GM12878 (cell line): ENCODE measurements at regions not wholly inside any gene's neighbourhood (a gene's known extent, or its start where the extent isn't known, plus 50 kb on each side); places are given as distances from the start of the nearest gene placed in this dataset.

Experiments used
- ATAC-seq: fragments of 200-7000 bp; cut with Tn5 transposase; 3 replicates; pipeline ENCODE4 v1.9.1; 2020; ENCODE audit warnings: mild to moderate bottlenecking, moderate library complexity
- BruUV-seq: library from RNA; stranded (reverse); fragments of 400-500 nt; replicated peaks from 2 replicates; lab custom pipeline; 2021; lab: Mats Ljungman, UMichigan
- CTCF ChIA-PET: fragments of 300-600 bp; sonication (Branson Sonifier 250); formaldehyde crosslinking; extraction: SDS; loops from one replicate; lab custom pipeline; 2021; ENCODE audit warnings: inconsistent platforms; lab: Yijun Ruan, JAX
- POLR2A ChIA-PET: fragments of 350-600 bp; formaldehyde crosslinking; extraction: SDS; loops from one replicate; lab custom pipeline; 2021; ENCODE audit warnings: inconsistent platforms; lab: Charles Lee
- RAD21 ChIA-PET: fragments of 300-600 bp; sonication (Branson Sonifier 250); formaldehyde crosslinking; loops from one replicate; lab custom pipeline; 2023; ENCODE audit warnings: antibody characterized with exemption; ENCODE audit not compliant: unreplicated experiment; lab: Charles Lee
- SMC1A ChIA-PET: fragments of 300-600 bp; sonication (Branson Sonifier 250); formaldehyde crosslinking; loops from one replicate; lab custom pipeline; 2023; ENCODE audit not compliant: unreplicated experiment, uncharacterized antibody; lab: Charles Lee
- DNase-seq: peaks from one replicate; pipeline ENCODE4 v3.0.0-alpha.2; 2011; ENCODE audit warnings: low read depth, low spot score
- FAIRE-seq: peaks from 3 replicates; lab custom pipeline; 2011; peaks lifted over from hg19 to GRCh38; lab: Jason Lieb, UNC
- H2AFZ ChIP-seq: 2 replicates; pipeline ENCODE4 v1.6.0; 2011; ENCODE audit warnings: low read depth, low read length, control low read depth; ENCODE audit not compliant: control insufficient read depth
- H3K27ac ChIP-seq: 2 replicates; pipeline ENCODE4 v1.5.1; 2011; ENCODE audit warnings: control low read depth; ENCODE audit not compliant: control insufficient read depth, insufficient read depth
- H3K27me3 ChIP-seq, 2 experiments: replicated peaks in 1 of 2; 2 replicates each; pipeline versions ENCODE4 v1.6.0 to v1.6.1; 2011; ENCODE audit warnings: low read length in 1 of 2; ENCODE audit not compliant: control insufficient read depth in 2 of 2, insufficient read depth in 2 of 2
- H3K36me3 ChIP-seq, 2 experiments: 2 replicates each; pipeline ENCODE4 v1.5.1; 2011; ENCODE audit warnings: low read length in 1 of 2; ENCODE audit not compliant: control insufficient read depth in 2 of 2, insufficient read depth in 2 of 2
- H3K4me1 ChIP-seq: 2 replicates; pipeline ENCODE4 v1.6.1; 2011; ENCODE audit warnings: mild to moderate bottlenecking, low read length, moderate library complexity, mixed read lengths; ENCODE audit not compliant: control insufficient read depth, insufficient read depth
- H3K4me2 ChIP-seq: 2 replicates; pipeline ENCODE4 v1.6.0; 2011; ENCODE audit warnings: control low read depth; ENCODE audit not compliant: control insufficient read depth, insufficient read depth
- H3K4me3 ChIP-seq: fragments of 200-600 bp; sonication (generic); 2 replicates; pipeline ENCODE4 v1.5.1; 2016
- H3K79me2 ChIP-seq: 2 replicates; pipeline ENCODE4 v1.6.0; 2011; ENCODE audit warnings: low read length; ENCODE audit not compliant: control insufficient read depth, insufficient read depth
- H3K9ac ChIP-seq: 2 replicates; pipeline ENCODE4 v1.8.0; 2011; ENCODE audit warnings: low read length, control low read depth, mixed read lengths; ENCODE audit not compliant: control insufficient read depth, insufficient read depth
- H3K9me3 ChIP-seq: replicated peaks from 3 replicates; pipeline ENCODE4 v1.5.1; 2011; ENCODE audit warnings: mild to moderate bottlenecking, low read length; ENCODE audit not compliant: control insufficient read depth, insufficient read depth
- H4K20me1 ChIP-seq: 2 replicates; pipeline ENCODE4 v1.6.0; 2011; ENCODE audit not compliant: control insufficient read depth, insufficient read depth
- HDAC2 ChIP-seq: fragments of 200-600 bp; sonication (generic); IDR thresholded peaks from 2 replicates; pipeline ENCODE4 v1.6.1; 2017
- JUNB ChIP-seq: IDR thresholded peaks from 2 replicates; pipeline ENCODE4 v1.6.1; 2016; ENCODE audit warnings: antibody characterized with exemption, mild to moderate bottlenecking
- KLF5 ChIP-seq: fragments of 450-650 bp; IDR thresholded peaks from 2 replicates; pipeline ENCODE4 v1.6.1; 2014; ENCODE audit warnings: mild to moderate bottlenecking; ENCODE audit not compliant: partially characterized antibody
- NBN ChIP-seq: fragments of 450-650 bp; IDR thresholded peaks from 2 replicates; pipeline ENCODE4 v1.6.1; 2016
- NFIC ChIP-seq: IDR thresholded peaks from 2 replicates; pipeline ENCODE4 v1.6.1; 2012; ENCODE audit warnings: low read depth, mild to moderate bottlenecking, inconsistent platforms, low read length, moderate library complexity
- NFXL1 ChIP-seq: fragments of 450-650 bp; IDR thresholded peaks from 2 replicates; pipeline ENCODE4 v1.6.1; 2017; ENCODE audit warnings: antibody characterized with exemption, mild to moderate bottlenecking, borderline replicate concordance
- POLR2AphosphoS2 ChIP-seq: IDR thresholded peaks from 2 replicates; pipeline ENCODE4 v1.6.1; 2011; ENCODE audit warnings: low read depth, mild to moderate bottlenecking, low read length, improper control_type of control experiment, moderate library complexity
- SPI1 ChIP-seq: IDR thresholded peaks from 2 replicates; pipeline ENCODE4 v1.6.1; 2011; ENCODE audit warnings: low read depth, mild to moderate bottlenecking, low read length, moderate library complexity, borderline replicate concordance; ENCODE audit not compliant: insufficient read depth
- SREBF1 ChIP-seq: IDR thresholded peaks from 2 replicates; pipeline ENCODE4 v1.6.1; 2012; ENCODE audit warnings: mild to moderate bottlenecking, low read length
- ZBED1 ChIP-seq: IDR thresholded peaks from 2 replicates; pipeline ENCODE4 v1.6.1; 2016; ENCODE audit warnings: borderline replicate concordance
- WGBS: methylation state at CpG from one replicate; pipeline ENCODE4 v1.1.6; 2016; ENCODE audit warnings: low lambda C conversion rate; ENCODE audit not compliant: insufficient replicate concordance, insufficient coverage; ENCODE audit errors: missing lambda C conversion rate; 5-methylcytosine and 5-hydroxymethylcytosine counted together
- in situ Hi-C: fragments of 300-500 bp; cut with MboI; formaldehyde crosslinking; loops from 9 replicates; pipeline ENCODE4 v1.14.3; 2018; ENCODE audit warnings: mixed read lengths
- intact Hi-C: fragments of 100-400 bp; cut with micrococcal nuclease; formaldehyde crosslinking; loops from one replicate; pipeline ENCODE4 v1.14.2; 2022; ENCODE audit not compliant: unreplicated experiment
- TF ChIP-seq, protein P1 (sequence below): IDR thresholded peaks from 2 replicates; pipeline ENCODE4 v1.6.1; 2011; ENCODE audit warnings: low read depth, low read length, improper control_type of control experiment, borderline replicate concordance
- TF ChIP-seq, protein P2 (sequence below): fragments of 150-350 bp; IDR thresholded peaks from 2 replicates; pipeline ENCODE4 v1.6.1; 2014; ENCODE audit warnings: mild to moderate bottlenecking, low read depth, low read length
- TF ChIP-seq, protein P3 (sequence below): fragments of 450-650 bp; IDR thresholded peaks from 2 replicates; pipeline ENCODE4 v1.6.1; 2017; ENCODE audit warnings: mild to moderate bottlenecking, low read depth, inconsistent platforms; ENCODE audit not compliant: poor library complexity, severe bottlenecking
- TF ChIP-seq, protein P4 (sequence below): fragments of 450-650 bp; formaldehyde crosslinking; IDR thresholded peaks from 2 replicates; pipeline ENCODE4 v1.4.0; 2022; ENCODE audit warnings: mild to moderate bottlenecking, moderate library complexity

DNA sequence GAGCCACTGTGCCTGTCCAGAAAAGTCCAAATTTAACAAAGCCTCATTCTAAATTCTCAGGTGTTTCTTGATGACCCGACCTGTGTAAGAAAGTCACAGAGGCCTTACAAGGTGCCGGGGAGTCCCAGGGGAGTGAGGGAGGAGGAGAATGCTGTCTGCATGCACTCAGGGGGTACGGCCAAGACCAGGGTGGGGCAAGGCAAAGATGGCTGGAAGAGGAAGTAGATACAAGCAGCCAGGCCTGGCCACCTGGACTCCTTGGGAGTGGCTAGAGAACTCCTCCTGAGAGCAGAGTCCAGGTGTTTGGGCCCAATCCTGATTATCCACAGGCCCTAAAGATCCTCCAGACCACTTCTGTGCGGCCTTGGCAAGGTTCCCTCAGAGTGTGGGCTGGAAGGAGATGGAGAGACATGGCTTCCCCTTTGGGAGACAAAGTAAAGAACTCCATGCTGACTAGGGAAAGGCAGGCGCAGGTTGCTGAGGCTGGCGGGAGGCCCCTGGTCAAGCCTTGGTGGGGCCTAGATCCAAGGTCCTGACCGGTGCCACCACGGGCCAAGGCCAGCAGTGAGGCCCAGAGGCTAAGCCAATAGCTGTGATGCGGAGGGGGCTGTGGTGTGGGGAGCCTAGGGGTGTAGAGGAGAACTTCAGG lies 74.7 kb downstream of the COPS8 start (continued):
- TF ChIP-seq, protein P1, sequence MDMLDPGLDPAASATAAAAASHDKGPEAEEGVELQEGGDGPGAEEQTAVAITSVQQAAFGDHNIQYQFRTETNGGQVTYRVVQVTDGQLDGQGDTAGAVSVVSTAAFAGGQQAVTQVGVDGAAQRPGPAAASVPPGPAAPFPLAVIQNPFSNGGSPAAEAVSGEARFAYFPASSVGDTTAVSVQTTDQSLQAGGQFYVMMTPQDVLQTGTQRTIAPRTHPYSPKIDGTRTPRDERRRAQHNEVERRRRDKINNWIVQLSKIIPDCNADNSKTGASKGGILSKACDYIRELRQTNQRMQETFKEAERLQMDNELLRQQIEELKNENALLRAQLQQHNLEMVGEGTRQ, result no peak
- TF ChIP-seq NFXL1, result no peak

DNA sequence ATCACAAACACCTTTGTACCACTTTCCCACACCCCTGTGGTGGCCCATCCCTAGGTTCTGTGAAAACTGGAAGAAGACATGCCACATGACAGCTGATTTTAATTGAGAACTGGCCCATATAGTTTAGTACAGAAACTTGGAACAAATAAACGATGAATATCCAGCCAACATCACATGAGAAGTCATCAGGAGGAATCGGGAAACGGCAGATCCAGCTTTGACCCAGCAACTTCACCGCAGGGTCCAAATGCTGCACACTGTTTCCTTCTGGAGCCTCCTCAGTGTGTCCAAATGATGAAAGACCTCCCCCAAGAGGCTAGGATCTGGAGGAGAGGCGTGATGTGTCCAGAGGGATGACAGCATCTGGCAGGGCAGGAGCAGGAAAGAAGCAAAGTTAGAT lies 75.5 kb downstream of the COPS8 start:
- ChIA-PET RAD21 (no interaction called here), SMC1A (interaction anchor here (0.8 kb wide), 1 partner anchor 34 kb away, joined by 3 read pairs; no protein-coding TSS in a partner anchor), CTCF (no interaction called here), POLR2A (no interaction called here)
- peaks cover 1% of the 10 kb centered on the region for H3K4me1 ChIP-seq
- no peaks in the 10 kb centered on the region for H3K79me2 ChIP-seq
- H3K27me3 ChIP-seq, result peaks cover 0 to 2% of the 10 kb centered on the region in 2 experiments; a peak in 1 of 4 replicates
- ATAC-seq (no peak), FAIRE-seq (no peak), DNase-seq (no peak)
- intact Hi-C loops, result no loop called here
- no peak overlapping the region for H3K9ac ChIP-seq
- no peaks in the 10 kb centered on the region for H4K20me1 ChIP-seq
- H2AFZ ChIP-seq, result no peak overlapping the region
- no peak overlapping the region for H3K4me2 ChIP-seq
- no TSS peak for BruUV-seq
- H3K9me3 ChIP-seq, result no peaks in the 10 kb centered on the region; the same call in 2 of the 3 replicates
- no peak overlapping the region for H3K4me3 ChIP-seq
- WGBS, result 61% methylated on average over 5 of the region's 5 CpGs
- in situ Hi-C loops, result no loop called here
- no peak overlapping the region for H3K27ac ChIP-seq
- no peaks in the 10 kb centered on the region for H3K36me3 ChIP-seq
- TF ChIP-seq NBN (no peak), SREBF1 (no peak), POLR2AphosphoS2 (no peak), SPI1 (no peak), ZBED1 (no peak), KLF5 (no peak), JUNB (no peak), HDAC2 (no peak), NFIC (no peak)
- TF ChIP-seq, protein P2, sequence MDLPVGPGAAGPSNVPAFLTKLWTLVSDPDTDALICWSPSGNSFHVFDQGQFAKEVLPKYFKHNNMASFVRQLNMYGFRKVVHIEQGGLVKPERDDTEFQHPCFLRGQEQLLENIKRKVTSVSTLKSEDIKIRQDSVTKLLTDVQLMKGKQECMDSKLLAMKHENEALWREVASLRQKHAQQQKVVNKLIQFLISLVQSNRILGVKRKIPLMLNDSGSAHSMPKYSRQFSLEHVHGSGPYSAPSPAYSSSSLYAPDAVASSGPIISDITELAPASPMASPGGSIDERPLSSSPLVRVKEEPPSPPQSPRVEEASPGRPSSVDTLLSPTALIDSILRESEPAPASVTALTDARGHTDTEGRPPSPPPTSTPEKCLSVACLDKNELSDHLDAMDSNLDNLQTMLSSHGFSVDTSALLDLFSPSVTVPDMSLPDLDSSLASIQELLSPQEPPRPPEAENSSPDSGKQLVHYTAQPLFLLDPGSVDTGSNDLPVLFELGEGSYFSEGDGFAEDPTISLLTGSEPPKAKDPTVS, result no peak
- TF ChIP-seq, protein P3, sequence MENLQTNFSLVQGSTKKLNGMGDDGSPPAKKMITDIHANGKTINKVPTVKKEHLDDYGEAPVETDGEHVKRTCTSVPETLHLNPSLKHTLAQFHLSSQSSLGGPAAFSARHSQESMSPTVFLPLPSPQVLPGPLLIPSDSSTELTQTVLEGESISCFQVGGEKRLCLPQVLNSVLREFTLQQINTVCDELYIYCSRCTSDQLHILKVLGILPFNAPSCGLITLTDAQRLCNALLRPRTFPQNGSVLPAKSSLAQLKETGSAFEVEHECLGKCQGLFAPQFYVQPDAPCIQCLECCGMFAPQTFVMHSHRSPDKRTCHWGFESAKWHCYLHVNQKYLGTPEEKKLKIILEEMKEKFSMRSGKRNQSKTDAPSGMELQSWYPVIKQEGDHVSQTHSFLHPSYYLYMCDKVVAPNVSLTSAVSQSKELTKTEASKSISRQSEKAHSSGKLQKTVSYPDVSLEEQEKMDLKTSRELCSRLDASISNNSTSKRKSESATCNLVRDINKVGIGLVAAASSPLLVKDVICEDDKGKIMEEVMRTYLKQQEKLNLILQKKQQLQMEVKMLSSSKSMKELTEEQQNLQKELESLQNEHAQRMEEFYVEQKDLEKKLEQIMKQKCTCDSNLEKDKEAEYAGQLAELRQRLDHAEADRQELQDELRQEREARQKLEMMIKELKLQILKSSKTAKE, result no peak
- TF ChIP-seq, protein P4, sequence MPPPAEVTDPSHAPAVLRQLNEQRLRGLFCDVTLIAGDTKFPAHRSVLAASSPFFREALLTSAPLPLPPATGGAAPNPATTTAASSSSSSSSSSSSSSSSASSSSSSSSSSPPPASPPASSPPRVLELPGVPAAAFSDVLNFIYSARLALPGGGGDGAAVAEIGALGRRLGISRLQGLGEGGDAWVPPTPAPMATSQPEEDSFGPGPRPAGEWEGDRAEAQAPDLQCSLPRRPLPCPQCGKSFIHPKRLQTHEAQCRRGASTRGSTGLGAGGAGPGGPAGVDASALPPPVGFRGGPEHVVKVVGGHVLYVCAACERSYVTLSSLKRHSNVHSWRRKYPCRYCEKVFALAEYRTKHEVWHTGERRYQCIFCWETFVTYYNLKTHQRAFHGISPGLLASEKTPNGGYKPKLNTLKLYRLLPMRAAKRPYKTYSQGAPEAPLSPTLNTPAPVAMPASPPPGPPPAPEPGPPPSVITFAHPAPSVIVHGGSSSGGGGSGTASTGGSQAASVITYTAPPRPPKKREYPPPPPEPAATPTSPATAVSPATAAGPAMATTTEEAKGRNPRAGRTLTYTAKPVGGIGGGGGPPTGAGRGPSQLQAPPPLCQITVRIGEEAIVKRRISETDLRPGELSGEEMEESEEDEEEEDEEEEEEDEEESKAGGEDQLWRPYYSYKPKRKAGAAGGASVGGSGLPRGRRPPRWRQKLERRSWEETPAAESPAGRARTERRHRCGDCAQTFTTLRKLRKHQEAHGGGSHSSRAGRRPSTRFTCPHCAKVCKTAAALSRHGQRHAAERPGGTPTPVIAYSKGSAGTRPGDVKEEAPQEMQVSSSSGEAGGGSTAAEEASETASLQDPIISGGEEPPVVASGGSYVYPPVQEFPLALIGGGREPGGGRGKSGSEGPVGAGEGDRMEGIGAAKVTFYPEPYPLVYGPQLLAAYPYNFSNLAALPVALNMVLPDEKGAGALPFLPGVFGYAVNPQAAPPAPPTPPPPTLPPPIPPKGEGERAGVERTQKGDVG (CRISPR knock-in tag), result no peak
